Fibroblast of skin of right biceps (primary cell): ENCODE measurements at regions not wholly inside any gene's neighbourhood (a gene's known extent, or its start where the extent isn't known, plus 50 kb on each side); places are given as distances from the start of the nearest gene placed in this dataset.

ENCODE experiments used
- DNase-seq: peaks from one replicate; pipeline ENCODE4 v3.0.0-alpha.2; 2013

GRCh38 chr3:13954741-13955483, 75.0 kb upstream of the WNT7A start:
- no peak for DNase-seq

- no peak for DNase-seq
Observed at GRCh38 chr3:13954266-13954665, 74.4 kb upstream of the WNT7A start.

DNA sequence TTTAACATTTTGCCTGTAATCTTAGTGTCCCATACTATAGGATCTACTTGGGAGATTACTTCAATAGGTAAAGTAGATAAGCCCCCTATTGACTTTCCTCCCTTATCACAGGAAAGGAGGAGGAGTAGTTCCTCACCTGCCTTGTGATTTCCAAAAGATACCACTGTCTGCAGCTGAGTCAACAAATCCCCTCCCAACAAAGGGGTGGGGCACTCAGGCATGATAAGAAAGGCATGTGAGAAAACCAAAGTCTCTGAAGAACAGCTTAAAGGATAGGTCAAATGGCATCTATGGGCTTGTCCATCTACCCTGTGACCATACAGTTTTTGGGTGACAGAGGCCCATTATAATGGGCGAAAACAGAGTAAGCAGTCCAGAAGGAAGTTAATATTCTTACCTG, 71.3 kb upstream of the WNT7A start:
- no peak for DNase-seq

- DNase-seq, result no peak
Observed at GRCh38 chr3:13950042-13950441, 70.2 kb upstream of the WNT7A start.

- no peak for DNase-seq
Observed at GRCh38 chr3:13947912-13948311, 68.0 kb upstream of the WNT7A start.

DNA sequence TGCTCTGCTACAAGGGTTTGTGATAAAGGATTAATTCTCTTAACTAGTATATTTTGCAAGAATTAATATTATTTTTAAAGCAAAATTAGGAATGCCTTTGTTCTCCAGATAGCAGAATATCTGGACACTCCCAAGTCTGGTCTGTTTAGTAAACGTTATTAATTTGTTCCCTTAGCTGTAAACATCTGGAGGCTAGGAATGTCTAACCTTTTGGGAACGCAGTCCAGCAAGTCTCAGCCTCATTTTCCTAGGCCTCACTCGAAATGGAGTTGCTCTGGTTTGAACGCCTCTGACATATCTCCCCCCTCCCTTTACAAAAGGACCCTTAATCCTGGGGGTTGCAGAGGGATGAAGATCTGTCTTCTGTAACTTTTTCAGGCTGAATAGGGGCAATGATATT, 59.3 kb upstream of the WNT7A start:
- no peak for DNase-seq

DNA sequence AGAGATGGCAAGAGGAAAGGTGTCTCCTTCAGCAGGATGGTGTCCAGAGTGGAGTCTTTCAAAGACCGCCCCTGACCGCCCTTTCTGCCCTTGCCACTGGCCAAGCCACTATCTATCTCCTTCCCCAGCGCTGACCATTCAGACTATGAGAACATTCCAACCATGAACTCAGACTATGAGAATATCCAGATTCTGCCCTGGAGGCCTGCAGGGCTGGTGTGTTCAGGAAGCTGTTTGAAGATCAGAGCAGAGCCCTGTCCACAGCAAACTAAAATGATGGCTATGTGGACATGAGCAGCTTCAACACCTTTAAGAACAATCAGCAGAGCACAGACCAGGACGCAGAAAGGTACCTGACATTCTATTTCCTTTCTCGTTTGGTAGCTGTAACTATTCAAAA, 57.3 kb upstream of the WNT7A start:
- no peak for DNase-seq

- DNase-seq, result no peak
Observed at GRCh38 chr3:13935494-13936094, 55.7 kb upstream of the WNT7A start.

DNA sequence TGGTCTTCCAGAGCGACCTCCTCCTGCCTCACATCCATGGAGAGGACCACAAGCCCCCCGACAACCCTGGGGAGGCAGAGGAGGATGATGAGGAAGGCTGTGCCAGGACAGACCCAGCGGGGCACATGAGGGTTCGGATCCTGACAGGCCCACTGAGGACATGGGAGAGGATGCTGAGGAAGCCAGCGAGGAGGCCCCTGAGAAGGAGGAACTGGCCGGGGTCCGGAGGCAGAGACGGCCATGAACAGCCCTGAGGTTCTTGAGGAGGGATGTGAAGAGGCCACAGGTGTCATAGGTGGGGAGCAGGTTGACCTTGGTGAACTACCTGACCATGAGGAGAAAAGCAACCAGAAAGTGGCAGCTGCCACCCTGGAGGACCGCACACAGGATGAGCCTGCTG, 54.9 kb upstream of the WNT7A start:
- no peak for DNase-seq

GRCh38 chr3:13934315-13934714, 54.4 kb upstream of the WNT7A start:
- no peak for DNase-seq

DNA sequence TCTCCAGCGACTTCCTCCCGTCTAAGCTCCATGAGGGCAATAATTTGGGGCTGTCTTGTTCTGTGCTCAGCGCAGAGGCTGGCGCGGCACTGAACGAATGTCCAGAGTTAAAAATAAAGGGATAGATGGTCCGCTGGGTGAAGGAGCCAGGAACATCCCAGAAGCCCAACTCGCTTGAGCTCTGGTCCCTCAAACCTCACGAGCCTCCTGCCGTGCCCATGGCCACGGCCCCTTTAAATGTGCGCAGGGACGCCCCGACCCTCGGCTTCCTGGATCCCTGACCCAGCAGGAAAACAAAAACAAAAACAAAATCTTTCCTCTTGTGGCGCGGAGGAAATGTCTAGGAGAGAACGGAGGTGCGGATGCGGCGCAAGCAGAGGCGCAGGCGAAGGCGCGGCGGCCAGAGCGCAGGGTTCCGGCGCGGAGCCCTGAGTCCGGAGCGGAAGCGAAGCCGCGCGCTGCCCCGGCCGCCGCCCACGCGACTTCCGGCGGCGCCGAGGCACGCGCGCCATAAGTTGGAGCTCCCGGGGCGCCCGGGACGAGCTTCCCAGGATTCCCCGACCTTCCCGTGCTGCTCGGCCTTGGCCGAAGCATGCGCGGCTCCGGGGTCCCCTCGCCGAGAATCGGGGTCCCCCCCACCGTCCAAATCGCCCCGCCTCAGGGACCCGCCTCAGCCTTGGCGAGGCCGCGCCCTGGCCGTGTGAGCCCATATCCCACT, 52.9 kb upstream of the WNT7A start:
- DNase-seq, result peak; percentile 16

DNA sequence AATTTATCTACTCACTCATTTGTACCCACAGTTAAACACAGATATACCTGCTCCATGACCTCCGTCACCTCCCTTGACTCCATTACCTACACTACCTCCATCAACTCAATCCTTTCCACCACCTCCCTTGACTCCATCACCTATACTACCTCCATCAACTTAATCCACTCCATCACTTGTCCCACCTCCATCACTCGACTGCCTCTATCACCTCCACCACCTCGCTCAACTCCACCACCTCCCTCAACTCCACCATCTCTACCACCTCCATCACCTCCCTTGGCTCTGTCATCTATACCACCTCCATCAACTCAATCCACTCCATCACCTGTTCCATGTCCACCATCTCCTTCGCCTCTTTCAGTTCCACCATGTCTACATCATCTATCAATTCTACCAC, 51.3 kb upstream of the WNT7A start:
- DNase-seq, result no peak
